Neural progenitor cell (in vitro differentiated cells): ENCODE measurements at regions not wholly inside any gene's neighbourhood (a gene's known extent, or its start where the extent isn't known, plus 50 kb on each side); places are given as distances from the start of the nearest gene placed in this dataset.
"Not testable (repeated sequence)": the region's sequence is repeated elsewhere in the genome, so short reads cannot be mapped to it uniquely, and the experiment has no call there.

Source experiments
- DNase-seq: peaks from one replicate; pipeline ENCODE4 v3.0.0-alpha.2; 2016; ENCODE audit warnings: low spot score
- H2AFZ ChIP-seq: fragments of 200-600 bp; sonication (generic); replicated peaks from 2 replicates; pipeline ENCODE4 v1.6.1; 2016; ENCODE audit warnings: antibody characterized with exemption
- H3F3A ChIP-seq: fragments of 200-600 bp; sonication (generic); 2 replicates; pipeline ENCODE4 v1.6.1; 2016; ENCODE audit warnings: antibody characterized with exemption, low read depth
- H3K27ac ChIP-seq: fragments of 200-600 bp; sonication (generic); 2 replicates; pipeline ENCODE4 v1.5.1; 2016; ENCODE audit warnings: mild to moderate bottlenecking
- H3K27me3 ChIP-seq: fragments of 200-600 bp; sonication (generic); 2 replicates; pipeline ENCODE4 v1.6.1; 2016; ENCODE audit warnings: mild to moderate bottlenecking, moderate library complexity
- H3K36me3 ChIP-seq: fragments of 200-600 bp; sonication (generic); 2 replicates; pipeline ENCODE4 v1.5.1; 2016
- H3K4me1 ChIP-seq: fragments of 200-600 bp; sonication (generic); 2 replicates; pipeline ENCODE4 v1.6.1; 2016; ENCODE audit warnings: mixed run types
- H3K4me2 ChIP-seq: fragments of 200-600 bp; sonication (generic); 2 replicates; pipeline ENCODE4 v1.6.1; 2016
- H3K4me3 ChIP-seq: fragments of 200-600 bp; sonication (generic); 2 replicates; pipeline ENCODE4 v1.5.1; 2016
- H3K79me2 ChIP-seq: fragments of 200-600 bp; sonication (generic); 2 replicates; pipeline ENCODE4 v1.6.1; 2016; ENCODE audit warnings: low read depth
- H3K9ac ChIP-seq: fragments of 200-600 bp; sonication (generic); 2 replicates; pipeline ENCODE4 v1.6.1; 2016
- H3K9me3 ChIP-seq: fragments of 200-600 bp; sonication (generic); 2 replicates; pipeline ENCODE4 v1.5.1; 2016; ENCODE audit warnings: low read depth
- H4K20me1 ChIP-seq: fragments of 200-600 bp; sonication (generic); 2 replicates; pipeline ENCODE4 v1.6.1; 2016; ENCODE audit warnings: low read depth
- H3K27ac Mint-ChIP-seq: 3 replicates; pipeline ENCODE4 v1.8.0; 2021; ENCODE audit warnings: mixed read lengths
- H3K27me3 Mint-ChIP-seq: 2 replicates; pipeline ENCODE4 v1.8.0; 2022; ENCODE audit warnings: low read depth, mild to moderate bottlenecking, inconsistent platforms, moderate library complexity, mixed read lengths; ENCODE audit not compliant: insufficient read depth
- H3K36me3 Mint-ChIP-seq: 3 replicates; pipeline ENCODE4 v1.8.0; 2021; ENCODE audit warnings: mixed read lengths
- H3K4me1 Mint-ChIP-seq: 3 replicates; pipeline ENCODE4 v1.8.0; 2021; ENCODE audit warnings: mixed read lengths
- H3K4me3 Mint-ChIP-seq: 3 replicates; pipeline ENCODE4 v1.8.0; 2021; ENCODE audit warnings: mild to moderate bottlenecking, moderate library complexity, mixed read lengths
- H3K9me3 Mint-ChIP-seq: 3 replicates; pipeline ENCODE4 v1.8.0; 2020; ENCODE audit warnings: mixed read lengths
- CTCF ChIP-seq: fragments of 200-600 bp; sonication (generic); IDR thresholded peaks from 2 replicates; pipeline ENCODE4 v1.5.1; 2017; ENCODE audit warnings: antibody characterized with exemption, mild to moderate bottlenecking
- EZH2 ChIP-seq: fragments of 200-600 bp; sonication (generic); IDR thresholded peaks from 2 replicates; pipeline ENCODE4 v1.6.1; 2017; ENCODE audit warnings: antibody characterized with exemption, mild to moderate bottlenecking, moderate library complexity
- EZH2phosphoT487 ChIP-seq: fragments of 200-600 bp; sonication (generic); IDR thresholded peaks from 2 replicates; pipeline ENCODE4 v1.6.1; 2017; ENCODE audit warnings: antibody characterized with exemption

DNA sequence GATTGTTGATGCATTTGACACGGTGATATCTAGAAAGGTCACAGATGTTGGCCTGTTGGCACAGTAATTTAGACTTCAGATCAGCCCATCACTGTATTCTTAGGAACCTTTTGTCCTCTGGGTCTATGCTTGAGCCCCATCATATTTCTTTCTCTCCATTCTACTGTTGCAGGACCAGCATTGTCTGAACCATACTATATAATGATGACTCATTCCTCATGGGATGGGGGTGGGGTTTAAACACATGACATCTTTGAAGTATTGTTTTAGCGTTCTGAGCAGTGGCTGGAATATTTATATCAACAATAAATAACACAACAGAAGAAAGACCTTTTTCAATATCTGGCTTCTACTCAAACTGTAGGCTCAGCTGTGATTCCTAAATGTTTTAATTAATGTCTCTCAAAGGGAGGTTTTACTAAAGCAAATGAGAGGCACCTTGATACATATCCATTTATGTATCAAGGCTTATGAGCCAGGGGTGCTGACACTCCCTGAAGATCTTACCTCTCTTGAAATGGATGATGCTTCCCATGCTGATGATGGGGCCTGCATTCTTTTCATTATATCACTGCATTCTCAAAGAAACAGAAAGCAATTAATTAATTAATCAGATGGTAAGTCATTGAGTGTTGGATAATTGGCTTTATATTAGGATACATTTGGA, 379.0 kb upstream of the GOT2 start:
- H3F3A ChIP-seq = no peaks in the 10 kb centered on the region
- no peak overlapping the region for H3K9ac ChIP-seq
- no peaks in the 10 kb centered on the region for H3K79me2 ChIP-seq
- DNase-seq = no peak
- H3K4me2 ChIP-seq = no peak overlapping the region
- Mint-ChIP-seq H3K36me3 (no peaks in the 10 kb centered on the region), H3K4me3 (no peak overlapping the region), H3K4me1 (no peaks in the 10 kb centered on the region), H3K9me3 (peaks cover 4% of the 10 kb centered on the region), H3K27me3 (no peaks in the 10 kb centered on the region), H3K27ac (no peak overlapping the region)
- H3K4me3 ChIP-seq = no peak overlapping the region
- no peaks in the 10 kb centered on the region for H3K4me1 ChIP-seq
- H3K27ac ChIP-seq = no peak overlapping the region
- H2AFZ ChIP-seq = no peak overlapping the region
- TF ChIP-seq EZH2 (no peak), EZH2phosphoT487 (no peak), CTCF (no peak)
- no peaks in the 10 kb centered on the region for H3K36me3 ChIP-seq
- no peaks in the 10 kb centered on the region for H3K27me3 ChIP-seq
- H4K20me1 ChIP-seq = no peaks in the 10 kb centered on the region
- no peaks in the 10 kb centered on the region for H3K9me3 ChIP-seq

DNA sequence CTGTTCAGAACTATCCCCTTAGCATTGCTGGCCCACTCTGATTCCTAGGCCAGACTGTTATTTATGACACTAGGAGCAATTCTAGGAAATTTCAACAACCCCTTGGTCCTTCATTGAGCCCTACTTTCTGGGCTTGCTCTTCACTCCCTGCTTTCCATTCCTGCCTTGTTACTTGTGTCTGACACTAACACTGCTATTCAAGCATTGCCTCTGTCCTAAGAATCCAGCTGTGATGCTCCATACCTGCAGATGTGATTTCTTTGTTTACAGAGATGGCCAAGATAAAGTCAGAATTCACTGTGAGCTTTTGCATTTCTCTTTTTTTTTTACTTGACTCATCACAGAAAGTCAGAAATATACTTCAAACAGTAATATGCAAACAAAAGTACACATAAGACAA, 377.2 kb upstream of the GOT2 start:
- H3K4me3 Mint-ChIP-seq = no peak overlapping the region
- H3F3A ChIP-seq = no peaks in the 10 kb centered on the region
- H3K4me3 ChIP-seq = no peak overlapping the region
- no peak for TF ChIP-seq EZH2
- no peak for TF ChIP-seq CTCF
- TF ChIP-seq EZH2phosphoT487 = no peak
- H3K36me3 Mint-ChIP-seq = no peaks in the 10 kb centered on the region
- no peak overlapping the region for H3K27ac Mint-ChIP-seq
- no peak overlapping the region for H3K27ac ChIP-seq
- H3K27me3 ChIP-seq = no peaks in the 10 kb centered on the region
- H3K9ac ChIP-seq = no peak overlapping the region
- H3K4me2 ChIP-seq = no peak overlapping the region
- H3K4me1 Mint-ChIP-seq = no peaks in the 10 kb centered on the region
- no peaks in the 10 kb centered on the region for H3K79me2 ChIP-seq
- H3K4me1 ChIP-seq = no peaks in the 10 kb centered on the region
- no peaks in the 10 kb centered on the region for H4K20me1 ChIP-seq
- no peak overlapping the region for H2AFZ ChIP-seq
- H3K9me3 Mint-ChIP-seq = no peaks in the 10 kb centered on the region
- no peaks in the 10 kb centered on the region for H3K27me3 Mint-ChIP-seq
- no peaks in the 10 kb centered on the region for H3K36me3 ChIP-seq
- peak; percentile 14 for DNase-seq
- H3K9me3 ChIP-seq = no peaks in the 10 kb centered on the region

DNA sequence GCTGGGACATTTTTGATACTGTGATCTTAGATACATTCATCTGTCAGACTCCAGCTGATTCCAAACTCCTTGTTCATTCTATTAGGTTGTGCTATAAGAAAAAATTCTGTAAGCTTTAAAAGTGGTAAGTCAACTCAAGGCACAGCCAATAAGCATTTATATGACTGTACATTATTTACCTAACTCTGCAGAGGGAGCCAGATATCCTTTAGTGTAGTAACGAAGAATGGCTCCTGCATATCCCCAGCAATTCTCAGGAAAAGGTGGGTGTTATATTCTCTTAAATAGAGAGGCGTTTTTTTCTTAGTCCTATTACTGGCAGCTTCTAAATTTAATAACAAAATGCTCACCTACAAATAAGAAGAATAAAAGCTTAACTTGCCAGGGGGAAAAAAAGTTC, 374.3 kb upstream of the GOT2 start:
- H3K36me3 Mint-ChIP-seq = no peaks in the 10 kb centered on the region
- no peak overlapping the region for H3K4me2 ChIP-seq
- H3K27ac ChIP-seq = no peak overlapping the region
- H3K27ac Mint-ChIP-seq = no peak overlapping the region
- no peaks in the 10 kb centered on the region for H3F3A ChIP-seq
- H3K36me3 ChIP-seq = no peaks in the 10 kb centered on the region
- no peaks in the 10 kb centered on the region for H3K9me3 Mint-ChIP-seq
- H3K4me3 ChIP-seq = no peak overlapping the region
- H4K20me1 ChIP-seq = no peaks in the 10 kb centered on the region
- H3K4me3 Mint-ChIP-seq = no peak overlapping the region
- H3K4me1 Mint-ChIP-seq = no peaks in the 10 kb centered on the region
- H2AFZ ChIP-seq = no peak overlapping the region
- DNase-seq = no peak
- no peaks in the 10 kb centered on the region for H3K4me1 ChIP-seq
- no peaks in the 10 kb centered on the region for H3K27me3 ChIP-seq
- H3K9ac ChIP-seq = no peak overlapping the region
- TF ChIP-seq EZH2 = no peak
- TF ChIP-seq CTCF = no peak
- TF ChIP-seq EZH2phosphoT487 = no peak
- H3K79me2 ChIP-seq = no peaks in the 10 kb centered on the region
- no peaks in the 10 kb centered on the region for H3K9me3 ChIP-seq
- H3K27me3 Mint-ChIP-seq = no peaks in the 10 kb centered on the region

GRCh38 chr16:59096682-59097081, 362.6 kb upstream of the GOT2 start:
- H3K9ac ChIP-seq, H3F3A ChIP-seq, H3K9me3 Mint-ChIP-seq, H4K20me1 ChIP-seq, H3K27me3 ChIP-seq, H3K36me3 ChIP-seq, H2AFZ ChIP-seq, DNase-seq, H3K27me3 Mint-ChIP-seq, H3K36me3 Mint-ChIP-seq, H3K4me1 ChIP-seq, H3K9me3 ChIP-seq, H3K27ac ChIP-seq, H3K4me2 ChIP-seq, H3K27ac Mint-ChIP-seq, H3K79me2 ChIP-seq, H3K4me3 Mint-ChIP-seq, H3K4me3 ChIP-seq, H3K4me1 Mint-ChIP-seq: not testable (repeated sequence)
